ENCODE measurements at regions not wholly inside any gene's neighbourhood (a gene's known extent, or its start where the extent isn't known, plus 50 kb on each side); places are given as distances from the start of the nearest gene placed in this dataset.

- Histone ChIP-seq H2AK5ac (ENCODE audit: low read depth, low read length) (no peak overlapping the region), H3K9me1 (ENCODE audit: insufficient read depth, low read length) (no peaks in the 10 kb centered on the region; the same call in 1 of the 2 replicates), H2AFZ (replicated peaks; ENCODE audit: low read length, poor library complexity) (no peak overlapping the region), H3K9ac (ENCODE audit: low read depth, low read length) (no peak overlapping the region), H3K56ac (ENCODE audit: extremely low read depth, insufficient read depth, low read length) (no peak overlapping the region), H3K14ac (replicated peaks; ENCODE audit: low read depth, low read length) (no peak overlapping the region), H3K36me3 (ENCODE audit: control insufficient read depth, insufficient read depth, low read length) (no peaks in the 10 kb centered on the region), H2BK120ac (ENCODE audit: low read depth, low read length) (no peak overlapping the region), H4K20me1 (ENCODE audit: insufficient read depth, low read length) (no peaks in the 10 kb centered on the region), H2BK20ac (ENCODE audit: low read depth, low read length) (no peak overlapping the region), H3K4me3 (ENCODE audit: insufficient read depth, low read depth, low read length) (no peak overlapping the region), H3K9me3 (ENCODE audit: control insufficient read depth, insufficient read depth, low read length) (no peaks in the 10 kb centered on the region), H4K91ac (ENCODE audit: insufficient read depth, low read depth, low read length) (no peak overlapping the region), H3K23ac (ENCODE audit: low read depth, low read length) (no peak overlapping the region), H2AK9ac (replicated peaks; ENCODE audit: low read depth, low read length, poor library complexity) (no peak overlapping the region), H2BK5ac (ENCODE audit: low read depth, low read length, poor library complexity, severe bottlenecking) (no peak overlapping the region), H3K79me1 (ENCODE audit: low read depth in 1 of 2, low read length in 2 of 2) (no peaks in the 10 kb centered on the region), H3K4me1 (ENCODE audit: control insufficient read depth, insufficient read depth, low read length) (no peaks in the 10 kb centered on the region), H3K27ac (ENCODE audit: insufficient read depth, low read length) (no peak overlapping the region), H3K27me3 (ENCODE audit: control insufficient read depth, insufficient read depth, low read length) (no peaks in the 10 kb centered on the region), H4K5ac (ENCODE audit: low read depth, low read length) (no peak overlapping the region), H3K18ac (ENCODE audit: low read depth, low read length) (no peak overlapping the region), H4K8ac (ENCODE audit: low read depth in 2 of 2, low read length in 2 of 2) (no peak overlapping the region), H3K4me2 (ENCODE audit: low read depth, low read length) (no peak overlapping the region), H3K4ac (ENCODE audit: low read depth, low read length) (no peak overlapping the region), H2BK15ac (ENCODE audit: low read depth, low read length) (no peak overlapping the region)
- CTCF ChIA-PET: no interaction called here
- intact Hi-C loops (cut with micrococcal nuclease) (no loop called here), in situ Hi-C loops (cut with MboI; ENCODE audit: low sequenced_read_pairs) (no loop called here), dilution Hi-C loops (cut with HindIII; ENCODE audit: low sequenced_read_pairs, unreplicated experiment) (no loop called here)
- 100% methylated on average over 1 of the region's 4 CpGs; no CpG with 5 or more reads in 1 of the 2 experiments for WGBS, 2 experiments (ENCODE audit: extremely low coverage in 2 of 2, insufficient read length in 1 of 2)
- TF ChIP-seq SMC3 (IDR thresholded peaks at IDR 0.05; ENCODE audit: low read depth, low read length) (no peak), FOS (IDR thresholded peaks at IDR 0.05; ENCODE audit: low read depth, low read length) (no peak), CTCF (conservative IDR thresholded peaks at IDR 0.05; ENCODE audit: low read depth, low read length) (no peak), RCOR1 (IDR thresholded peaks at IDR 0.05; ENCODE audit: insufficient replicate concordance, low read length) (no peak), CEBPB (IDR thresholded peaks at IDR 0.05; ENCODE audit: low read depth, low read length) (no peak), RFX5 (IDR thresholded peaks at IDR 0.05; ENCODE audit: low read depth, low read length) (no peak), MAFK (IDR thresholded peaks at IDR 0.05; ENCODE audit: low read depth, low read length) (no peak), MXI1 (IDR thresholded peaks at IDR 0.05; ENCODE audit: borderline replicate concordance, low read depth, low read length) (no peak), ELK1 (IDR thresholded peaks at IDR 0.05; ENCODE audit: borderline replicate concordance, low read depth, low read length) (no peak), MAZ (IDR thresholded peaks at IDR 0.05; ENCODE audit: borderline replicate concordance, low read depth, low read length) (no peak), CHD1 (IDR thresholded peaks at IDR 0.05; ENCODE audit: low read depth, low read length) (no peak), NFE2L2 (IDR thresholded peaks at IDR 0.05; ENCODE audit: low read depth, low read length) (no peak), RAD21 (IDR thresholded peaks at IDR 0.05; ENCODE audit: low read length) (no peak)
- BruUV-seq (replicated peaks): no TSS peak
- ATAC-seq (ENCODE audit: low read depth): no peak
- POLR2A ChIA-PET (ENCODE audit: unreplicated experiment): no interaction called here
- no peak for DNase-seq
Observed at GRCh38 chr13:80074811-80075210, 266.1 kb downstream of the SPRY2 start.

Measured in IMR-90 (cell line).